Endodermal cell (in vitro differentiated cells): ENCODE measurements at regions not wholly inside any gene's neighbourhood (a gene's known extent, or its start where the extent isn't known, plus 50 kb on each side); places are given as distances from the start of the nearest gene placed in this dataset.

Experiments
- DNase-seq: peaks from one replicate; pipeline ENCODE4 v3.0.0-alpha.2; 2017
- H3K27ac ChIP-seq: 2 replicates; pipeline ENCODE4 v1.5.1; 2013; ENCODE audit warnings: mild to moderate bottlenecking, low read depth, low read length, moderate library complexity
- H3K27me3 ChIP-seq: 2 replicates; pipeline ENCODE4 v1.6.1; 2013; ENCODE audit warnings: mild to moderate bottlenecking, low read length, moderate library complexity; ENCODE audit not compliant: insufficient read depth, control insufficient read depth, poor library complexity, severe bottlenecking
- H3K36me3 ChIP-seq: 2 replicates; pipeline ENCODE4 v1.7.0; 2013; ENCODE audit warnings: mild to moderate bottlenecking, low read length, moderate library complexity; ENCODE audit not compliant: control insufficient read depth, insufficient read depth
- H3K4me1 ChIP-seq: one replicate; pipeline ENCODE4 v1.7.0; 2013; ENCODE audit warnings: low read length; ENCODE audit not compliant: control insufficient read depth, insufficient read depth
- H3K4me3 ChIP-seq: 2 replicates; pipeline ENCODE4 v1.5.1; 2013; ENCODE audit warnings: mild to moderate bottlenecking, low read length, moderate library complexity
- H3K9ac ChIP-seq: 2 replicates; pipeline ENCODE4 v1.6.1; 2013; ENCODE audit warnings: mild to moderate bottlenecking, low read length, moderate library complexity; ENCODE audit not compliant: poor library complexity, severe bottlenecking; ENCODE audit errors: extremely low read depth
- H3K9me3 ChIP-seq: 2 replicates; pipeline ENCODE4 v1.6.1; 2013; ENCODE audit warnings: mild to moderate bottlenecking, low read length, moderate library complexity; ENCODE audit not compliant: control insufficient read depth
- H3K27ac Mint-ChIP-seq: 2 replicates; pipeline ENCODE4 v1.8.0; 2020; ENCODE audit warnings: mixed read lengths
- H3K27me3 Mint-ChIP-seq: 2 replicates; pipeline ENCODE4 v1.8.0; 2021; ENCODE audit warnings: mild to moderate bottlenecking, mixed read lengths; ENCODE audit not compliant: insufficient read depth
- H3K36me3 Mint-ChIP-seq: 2 replicates; pipeline ENCODE4 v1.8.0; 2020; ENCODE audit warnings: low read depth, mixed read lengths
- H3K4me1 Mint-ChIP-seq: 2 replicates; pipeline ENCODE4 v1.8.0; 2020; ENCODE audit warnings: mixed read lengths
- H3K4me3 Mint-ChIP-seq: 2 replicates; pipeline ENCODE4 v1.8.0; 2020; ENCODE audit warnings: mild to moderate bottlenecking, moderate library complexity, mixed read lengths
- H3K9me3 Mint-ChIP-seq: 2 replicates; pipeline ENCODE4 v1.8.0; 2020; ENCODE audit warnings: mild to moderate bottlenecking, mixed read lengths
- CTCF ChIP-seq: fragments of 200-600 bp; sonication (generic); conservative IDR thresholded peaks from 2 replicates; pipeline ENCODE4 v1.5.0; 2021; ENCODE audit warnings: antibody characterized with exemption, mild to moderate bottlenecking
- WGBS, 2 experiments: methylation state at CpG; one replicate each; pipeline versions ENCODE4 v1.1.5 to v1.1.7; 2013; ENCODE audit warnings: missing lambda C conversion rate in 2 of 2, mixed read lengths in 1 of 2; ENCODE audit not compliant: insufficient coverage in 1 of 2, insufficient read length in 1 of 2; 5-methylcytosine and 5-hydroxymethylcytosine counted together

GRCh38 chr10:61840403-61840802, 61.1 kb upstream of the ARID5B start:
- no peaks in the 10 kb centered on the region for H3K36me3 ChIP-seq
- Mint-ChIP-seq H3K4me1 (peaks cover 35% of the 10 kb centered on the region), H3K27me3 (peaks cover 13% of the 10 kb centered on the region), H3K27ac (no peak overlapping the region), H3K36me3 (no peaks in the 10 kb centered on the region), H3K9me3 (no peaks in the 10 kb centered on the region), H3K4me3 (no peak overlapping the region)
- H3K9ac ChIP-seq: no peak overlapping the region
- DNase-seq: no peak
- no peak overlapping the region for H3K4me3 ChIP-seq
- H3K9me3 ChIP-seq: no peaks in the 10 kb centered on the region
- no peak overlapping the region for H3K27ac ChIP-seq
- no peaks in the 10 kb centered on the region for H3K27me3 ChIP-seq
- WGBS, 2 experiments: 92 to 94% methylated on average over 2 to 4 of the region's 4 CpGs
- H3K4me1 ChIP-seq: peaks cover 2% of the 10 kb centered on the region
- TF ChIP-seq CTCF: no peak

- H3K4me3 Mint-ChIP-seq: no peak overlapping the region
- H3K36me3 ChIP-seq: no peaks in the 10 kb centered on the region
- H3K27me3 Mint-ChIP-seq: peaks cover 15% of the 10 kb centered on the region
Measured at GRCh38 chr10:61841338-61841875, 60.1 kb upstream of the ARID5B start.

GRCh38 chr10:61842755-61843497, 58.6 kb upstream of the ARID5B start:
- Histone ChIP-seq H3K4me3 (no peak overlapping the region), H3K9ac (no peak overlapping the region), H3K27ac (no peak overlapping the region), H3K9me3 (no peaks in the 10 kb centered on the region), H3K4me1 (peaks cover 2% of the 10 kb centered on the region), H3K27me3 (no peaks in the 10 kb centered on the region), H3K36me3 (no peaks in the 10 kb centered on the region)
- Mint-ChIP-seq H3K9me3 (no peaks in the 10 kb centered on the region), H3K27me3 (peaks cover 27% of the 10 kb centered on the region), H3K27ac (no peak overlapping the region), H3K4me3 (no peak overlapping the region), H3K36me3 (no peaks in the 10 kb centered on the region), H3K4me1 (peaks cover 30% of the 10 kb centered on the region)
- TF ChIP-seq CTCF: no peak
- no peak for DNase-seq
- 89% methylated on average over 4 of the region's 4 CpGs for WGBS, 2 experiments

More at GRCh38 chr10:61841338-61841875, 60.1 kb upstream of the ARID5B start:
- H3K27ac Mint-ChIP-seq: no peak overlapping the region
- H3K4me1 Mint-ChIP-seq: peaks cover 41% of the 10 kb centered on the region
- H3K9me3 ChIP-seq: no peaks in the 10 kb centered on the region
- TF ChIP-seq CTCF: no peak
- H3K9ac ChIP-seq: no peak overlapping the region
- peaks cover 2% of the 10 kb centered on the region for H3K4me1 ChIP-seq
- DNase-seq: no peak
- H3K36me3 Mint-ChIP-seq: no peaks in the 10 kb centered on the region
- H3K27me3 ChIP-seq: no peaks in the 10 kb centered on the region
- no peak overlapping the region for H3K27ac ChIP-seq
- no peaks in the 10 kb centered on the region for H3K9me3 Mint-ChIP-seq
- no peak overlapping the region for H3K4me3 ChIP-seq
